Choroid plexus epithelial cell (primary cell): ENCODE measurements at regions not wholly inside any gene's neighbourhood (a gene's known extent, or its start where the extent isn't known, plus 50 kb on each side); places are given as distances from the start of the nearest gene placed in this dataset.

Experiments
- DNase-seq: peaks from one replicate; pipeline ENCODE4 v3.0.0-alpha.2; 2010; ENCODE audit warnings: low read depth
- H3K4me3 ChIP-seq: 2 replicates; pipeline ENCODE4 v1.5.1; 2011; ENCODE audit warnings: low read depth, mild to moderate bottlenecking, control low read depth, low read length, moderate library complexity
- CTCF ChIP-seq: conservative IDR thresholded peaks from 2 replicates; pipeline ENCODE4 v1.5.1; 2011; ENCODE audit warnings: low read depth, mild to moderate bottlenecking, control low read depth, inconsistent platforms, low read length, moderate library complexity

DNA sequence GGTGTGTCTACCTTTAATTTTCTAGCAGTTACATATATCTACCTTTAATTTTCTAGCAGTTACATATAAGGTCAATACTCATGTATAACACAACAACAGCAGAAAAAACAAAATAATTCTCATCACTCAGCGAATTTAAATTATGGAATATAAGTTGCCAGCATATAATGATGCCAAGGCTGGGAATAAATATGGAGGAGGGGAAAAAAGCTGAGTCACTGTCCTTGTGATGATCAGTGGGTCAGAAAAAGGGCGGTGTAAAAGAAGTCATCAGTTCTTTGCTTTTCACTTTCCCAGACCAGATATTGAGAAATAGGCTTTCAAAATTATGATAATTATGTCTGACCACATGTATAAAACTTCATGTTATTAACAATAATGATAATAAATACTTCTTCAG is 1471.7 kb downstream of the CDH8 start:
- H3K4me3 ChIP-seq: no peak overlapping the region
- DNase-seq: no peak
- TF ChIP-seq CTCF: no peak

DNA sequence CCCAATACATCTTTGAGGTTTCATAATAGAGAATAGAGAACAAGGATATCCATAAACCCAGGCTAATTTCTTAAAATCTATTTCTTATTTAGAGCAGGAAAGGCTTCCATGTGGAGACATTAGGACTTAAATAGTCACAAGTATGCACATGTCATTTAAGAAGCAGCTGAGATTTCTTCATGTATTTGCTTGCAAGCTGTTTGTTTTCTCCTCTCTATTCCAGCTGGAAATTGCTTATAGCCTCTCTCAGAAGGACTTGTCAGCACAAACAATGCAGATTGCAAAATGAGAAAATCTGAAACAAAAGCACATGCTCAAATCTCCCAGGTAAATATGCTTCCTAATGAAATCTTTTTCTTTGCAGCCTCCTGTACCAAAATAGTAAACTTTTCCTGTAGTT is 1473.1 kb downstream of the CDH8 start:
- DNase-seq: no peak
- TF ChIP-seq CTCF: no peak

GRCh38 chr16:60558936-60559335 is 1477.3 kb downstream of the CDH8 start:
- H3K4me3 ChIP-seq: no peak overlapping the region
- TF ChIP-seq CTCF: no peak
- DNase-seq: no peak

More for the DNA sequence above, 1473.1 kb downstream of the CDH8 start:
- no peak overlapping the region for H3K4me3 ChIP-seq

GRCh38 chr16:60553090-60553757 is 1483.0 kb downstream of the CDH8 start:
- TF ChIP-seq CTCF: no peak
- no peak overlapping the region for H3K4me3 ChIP-seq
- no peak for DNase-seq

GRCh38 chr16:60541535-60541934 is 1494.7 kb downstream of the CDH8 start:
- TF ChIP-seq CTCF: no peak
- H3K4me3 ChIP-seq: no peak overlapping the region
- DNase-seq: no peak

DNA sequence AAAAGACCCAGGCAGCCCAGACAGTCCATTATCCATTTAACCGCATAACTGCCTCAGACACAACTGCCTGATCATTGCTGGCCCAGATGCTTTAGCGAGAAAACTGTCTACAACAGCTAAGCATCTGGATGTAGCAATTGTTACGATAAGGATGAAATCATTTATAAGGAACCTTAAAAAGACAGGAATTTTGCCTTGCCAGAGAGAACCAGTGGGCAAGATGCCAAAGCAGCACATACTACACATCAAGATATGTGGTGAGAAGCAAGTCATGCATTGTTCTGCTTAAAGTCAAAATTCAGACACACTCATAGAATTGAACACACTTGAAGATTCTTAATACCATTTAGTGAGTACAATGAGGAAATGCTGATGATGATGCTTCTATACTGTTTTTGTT is 1525.3 kb downstream of the CDH8 start:
- no peak for TF ChIP-seq CTCF
- DNase-seq: no peak
- H3K4me3 ChIP-seq: no peak overlapping the region

DNA sequence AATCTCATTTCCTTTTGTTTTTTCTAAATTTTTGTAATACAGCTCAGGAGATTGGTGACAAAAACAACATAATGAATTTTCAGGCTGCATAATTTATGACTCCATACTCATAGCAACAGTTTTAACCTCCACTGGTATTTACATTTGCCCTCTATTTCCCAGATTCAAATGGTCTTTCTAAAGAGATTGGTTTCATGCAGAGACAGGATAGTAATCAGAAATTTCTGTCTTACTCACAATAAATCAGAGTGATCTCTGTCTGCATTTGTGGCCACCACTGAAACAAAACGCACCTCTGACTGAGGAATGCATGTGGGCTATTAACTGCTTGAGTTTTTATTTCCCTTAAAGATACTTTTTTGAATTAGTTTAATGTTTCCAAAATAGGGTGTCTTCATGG is 1526.0 kb downstream of the CDH8 start:
- no peak for TF ChIP-seq CTCF
- no peak for DNase-seq
- no peak overlapping the region for H3K4me3 ChIP-seq
